GM12878 (cell line): ENCODE measurements at regions not wholly inside any gene's neighbourhood (a gene's known extent, or its start where the extent isn't known, plus 50 kb on each side); places are given as distances from the start of the nearest gene placed in this dataset.

Experiments used
- ATAC-seq: fragments of 200-7000 bp; cut with Tn5 transposase; 3 replicates; pipeline ENCODE4 v1.9.1; 2020; ENCODE audit warnings: mild to moderate bottlenecking, moderate library complexity
- BruUV-seq: library from RNA; stranded (reverse); fragments of 400-500 nt; replicated peaks from 2 replicates; lab custom pipeline; 2021; lab: Mats Ljungman, UMichigan
- CTCF ChIA-PET: fragments of 300-600 bp; sonication (Branson Sonifier 250); formaldehyde crosslinking; extraction: SDS; loops from one replicate; lab custom pipeline; 2021; ENCODE audit warnings: inconsistent platforms; lab: Yijun Ruan, JAX
- POLR2A ChIA-PET: fragments of 350-600 bp; formaldehyde crosslinking; extraction: SDS; loops from one replicate; lab custom pipeline; 2021; ENCODE audit warnings: inconsistent platforms; lab: Charles Lee
- RAD21 ChIA-PET: fragments of 300-600 bp; sonication (Branson Sonifier 250); formaldehyde crosslinking; loops from one replicate; lab custom pipeline; 2023; ENCODE audit warnings: antibody characterized with exemption; ENCODE audit not compliant: unreplicated experiment; lab: Charles Lee
- SMC1A ChIA-PET: fragments of 300-600 bp; sonication (Branson Sonifier 250); formaldehyde crosslinking; loops from one replicate; lab custom pipeline; 2023; ENCODE audit not compliant: unreplicated experiment, uncharacterized antibody; lab: Charles Lee
- DNase-seq: peaks from one replicate; pipeline ENCODE4 v3.0.0-alpha.2; 2011; ENCODE audit warnings: low read depth, low spot score
- FAIRE-seq: peaks from 3 replicates; lab custom pipeline; 2011; peaks lifted over from hg19 to GRCh38; lab: Jason Lieb, UNC
- H2AFZ ChIP-seq: 2 replicates; pipeline ENCODE4 v1.6.0; 2011; ENCODE audit warnings: low read depth, low read length, control low read depth; ENCODE audit not compliant: control insufficient read depth
- H3K27ac ChIP-seq: 2 replicates; pipeline ENCODE4 v1.5.1; 2011; ENCODE audit warnings: control low read depth; ENCODE audit not compliant: control insufficient read depth, insufficient read depth
- H3K27me3 ChIP-seq, 2 experiments: replicated peaks in 1 of 2; 2 replicates each; pipeline versions ENCODE4 v1.6.0 to v1.6.1; 2011; ENCODE audit warnings: low read length in 1 of 2; ENCODE audit not compliant: control insufficient read depth in 2 of 2, insufficient read depth in 2 of 2
- H3K36me3 ChIP-seq, 2 experiments: 2 replicates each; pipeline ENCODE4 v1.5.1; 2011; ENCODE audit warnings: low read length in 1 of 2; ENCODE audit not compliant: control insufficient read depth in 2 of 2, insufficient read depth in 2 of 2
- H3K4me1 ChIP-seq: 2 replicates; pipeline ENCODE4 v1.6.1; 2011; ENCODE audit warnings: mild to moderate bottlenecking, low read length, moderate library complexity, mixed read lengths; ENCODE audit not compliant: control insufficient read depth, insufficient read depth
- H3K4me2 ChIP-seq: 2 replicates; pipeline ENCODE4 v1.6.0; 2011; ENCODE audit warnings: control low read depth; ENCODE audit not compliant: control insufficient read depth, insufficient read depth
- H3K4me3 ChIP-seq: fragments of 200-600 bp; sonication (generic); 2 replicates; pipeline ENCODE4 v1.5.1; 2016
- H3K79me2 ChIP-seq: 2 replicates; pipeline ENCODE4 v1.6.0; 2011; ENCODE audit warnings: low read length; ENCODE audit not compliant: control insufficient read depth, insufficient read depth
- H3K9ac ChIP-seq: 2 replicates; pipeline ENCODE4 v1.8.0; 2011; ENCODE audit warnings: low read length, control low read depth, mixed read lengths; ENCODE audit not compliant: control insufficient read depth, insufficient read depth
- H3K9me3 ChIP-seq: replicated peaks from 3 replicates; pipeline ENCODE4 v1.5.1; 2011; ENCODE audit warnings: mild to moderate bottlenecking, low read length; ENCODE audit not compliant: control insufficient read depth, insufficient read depth
- H4K20me1 ChIP-seq: 2 replicates; pipeline ENCODE4 v1.6.0; 2011; ENCODE audit not compliant: control insufficient read depth, insufficient read depth
- ESRRA ChIP-seq: IDR thresholded peaks from 2 replicates; pipeline ENCODE4 v1.6.1; 2012; ENCODE audit warnings: mild to moderate bottlenecking, low read length, improper control_type of control experiment
- EZH2 ChIP-seq: IDR thresholded peaks from 2 replicates; pipeline ENCODE4 v1.6.1; 2012; ENCODE audit warnings: low read depth, mild to moderate bottlenecking, control low read depth, inconsistent platforms, low read length, borderline replicate concordance; ENCODE audit not compliant: control insufficient read depth
- FOXK2 ChIP-seq: fragments of 450-650 bp; IDR thresholded peaks from 2 replicates; pipeline ENCODE4 v1.6.1; 2017; ENCODE audit warnings: mild to moderate bottlenecking, moderate library complexity
- HDAC6 ChIP-seq: fragments of 200-600 bp; sonication (generic); IDR thresholded peaks from one replicate; pipeline ENCODE4 v1.8.0; 2017; ENCODE audit warnings: antibody characterized with exemption; ENCODE audit not compliant: unreplicated experiment
- JUND ChIP-seq: IDR thresholded peaks from 2 replicates; pipeline ENCODE4 v1.6.1; 2012; ENCODE audit warnings: low read depth, mild to moderate bottlenecking, low read length, improper control_type of control experiment, moderate library complexity
- MTA3 ChIP-seq: IDR thresholded peaks from 2 replicates; pipeline ENCODE4 v1.6.1; 2012; ENCODE audit warnings: low read length, inconsistent platforms, borderline replicate concordance
- NBN ChIP-seq: fragments of 450-650 bp; IDR thresholded peaks from 2 replicates; pipeline ENCODE4 v1.6.1; 2016
- NFXL1 ChIP-seq: fragments of 450-650 bp; IDR thresholded peaks from 2 replicates; pipeline ENCODE4 v1.6.1; 2017; ENCODE audit warnings: antibody characterized with exemption, mild to moderate bottlenecking, borderline replicate concordance
- NFYA ChIP-seq: IDR thresholded peaks from 2 replicates; pipeline ENCODE4 v1.6.1; 2011; ENCODE audit warnings: low read depth, mild to moderate bottlenecking, low read length, improper control_type of control experiment, borderline replicate concordance
- RUNX3 ChIP-seq: IDR thresholded peaks from 2 replicates; pipeline ENCODE4 v1.6.1; 2012; ENCODE audit warnings: low read length, inconsistent platforms
- SREBF2 ChIP-seq: IDR thresholded peaks from 2 replicates; pipeline ENCODE4 v1.6.1; 2012; ENCODE audit warnings: mild to moderate bottlenecking, low read length
- TCF12 ChIP-seq: IDR thresholded peaks from 2 replicates; pipeline ENCODE4 v1.6.1; 2011; ENCODE audit warnings: low read depth, mild to moderate bottlenecking, low read length
- ZNF274 ChIP-seq: IDR thresholded peaks from one replicate; pipeline ENCODE4 v1.8.0; 2011; ENCODE audit not compliant: insufficient read length, insufficient read depth
- WGBS: methylation state at CpG from one replicate; pipeline ENCODE4 v1.1.6; 2016; ENCODE audit warnings: low lambda C conversion rate; ENCODE audit not compliant: insufficient replicate concordance, insufficient coverage; ENCODE audit errors: missing lambda C conversion rate; 5-methylcytosine and 5-hydroxymethylcytosine counted together
- in situ Hi-C: fragments of 300-500 bp; cut with MboI; formaldehyde crosslinking; loops from 9 replicates; pipeline ENCODE4 v1.14.3; 2018; ENCODE audit warnings: mixed read lengths
- intact Hi-C: fragments of 100-400 bp; cut with micrococcal nuclease; formaldehyde crosslinking; loops from one replicate; pipeline ENCODE4 v1.14.2; 2022; ENCODE audit not compliant: unreplicated experiment
- TF ChIP-seq, protein P1 (sequence below): fragments of 450-650 bp; IDR thresholded peaks from 2 replicates; pipeline ENCODE4 v1.6.1; 2018; ENCODE audit warnings: borderline replicate concordance, mild to moderate bottlenecking; ENCODE audit not compliant: partially characterized antibody

DNA sequence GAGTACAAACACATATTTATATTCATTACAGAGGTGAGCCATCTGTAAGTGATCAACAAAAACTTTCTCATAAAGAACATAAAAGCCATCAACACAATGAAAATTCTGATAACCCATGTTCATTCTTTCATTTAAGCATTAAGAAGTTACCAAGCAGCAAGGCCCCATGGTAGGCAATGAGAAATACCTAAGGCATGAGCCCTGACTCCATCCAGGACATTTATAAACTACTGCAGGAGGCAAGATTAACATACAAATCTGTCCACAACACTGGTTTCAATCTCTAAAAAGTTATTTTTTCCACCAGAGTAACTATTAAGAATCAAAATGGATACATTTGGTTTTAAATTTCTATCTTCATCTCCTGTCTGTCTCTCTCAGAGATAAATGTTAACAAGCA, 76.1 kb downstream of the SIPA1L2 start:
- ATAC-seq (no peak), DNase-seq (no peak), FAIRE-seq (no peak)
- Histone ChIP-seq H3K27ac (no peak overlapping the region), H3K4me2 (no peak overlapping the region), H3K27me3 (peaks cover 3% of the 10 kb centered on the region in 2 experiments; a peak in 2 of 4 replicates), H3K9me3 (no peaks in the 10 kb centered on the region), H3K4me3 (no peak overlapping the region), H2AFZ (no peak overlapping the region), H3K9ac (no peak overlapping the region), H4K20me1 (no peaks in the 10 kb centered on the region), H3K36me3 (no peaks in the 10 kb centered on the region), H3K79me2 (no peaks in the 10 kb centered on the region), H3K4me1 (no peaks in the 10 kb centered on the region)
- ChIA-PET CTCF (no interaction called here), RAD21 (no interaction called here), POLR2A (no interaction called here), SMC1A (no interaction called here)
- no peak for TF ChIP-seq NFXL1
- TF ChIP-seq HDAC6: no peak
- TF ChIP-seq NBN: no peak
- TF ChIP-seq SREBF2: no peak
- intact Hi-C loops (no loop called here), in situ Hi-C loops (no loop called here)
- no TSS peak for BruUV-seq

DNA sequence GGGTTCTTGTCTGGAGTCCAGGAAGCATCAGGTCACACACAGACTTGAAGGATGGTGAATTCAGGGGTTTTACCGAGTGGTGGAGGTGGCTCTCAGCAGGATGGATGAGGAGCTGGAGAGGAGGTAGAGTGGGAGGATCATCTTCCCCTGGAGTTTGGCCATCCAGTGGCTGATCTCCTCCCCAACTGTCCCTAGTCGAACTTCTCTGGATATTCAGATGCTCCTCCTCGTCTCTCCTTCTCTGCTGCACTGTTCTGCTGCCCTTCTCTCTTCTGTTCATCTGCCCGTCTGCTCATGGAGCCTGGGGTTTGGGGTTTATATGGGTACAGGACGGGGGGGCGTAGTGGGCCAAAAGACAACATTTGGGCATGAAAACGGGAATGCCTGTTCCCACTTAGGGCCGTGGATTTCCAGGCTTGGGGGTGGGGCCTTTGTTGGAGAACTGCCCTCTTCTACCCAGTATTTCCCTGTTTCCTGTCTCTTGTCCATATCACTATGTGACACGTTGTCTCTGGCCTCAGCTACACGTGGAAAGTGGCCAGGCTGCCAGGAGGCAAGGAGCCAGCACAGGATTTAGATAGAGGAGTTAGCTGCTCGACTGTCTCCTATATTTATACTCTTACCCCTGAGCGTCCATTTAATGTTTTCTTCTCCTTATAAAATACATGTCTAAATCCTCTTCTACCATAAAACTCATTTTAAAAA, 76.7 kb downstream of the SIPA1L2 start:
- no peaks in the 10 kb centered on the region for H4K20me1 ChIP-seq
- CTCF ChIA-PET: no interaction called here
- WGBS: 17% methylated on average over 12 of the region's 12 CpGs
- H3K27me3 ChIP-seq: peaks cover 3% of the 10 kb centered on the region in 2 experiments; a peak in 2 of 4 replicates
- in situ Hi-C loops (no loop called here), intact Hi-C loops (no loop called here)
- H3K4me1 ChIP-seq: no peaks in the 10 kb centered on the region
- POLR2A ChIA-PET: no interaction called here
- no peaks in the 10 kb centered on the region for H3K9me3 ChIP-seq
- RAD21 ChIA-PET: no interaction called here
- H3K9ac ChIP-seq: no peak overlapping the region
- H2AFZ ChIP-seq: no peak overlapping the region
- FAIRE-seq (no peak), DNase-seq (no peak), ATAC-seq (no peak)
- H3K79me2 ChIP-seq: no peaks in the 10 kb centered on the region
- H3K4me3 ChIP-seq: no peak overlapping the region
- no peaks in the 10 kb centered on the region for H3K36me3 ChIP-seq
- H3K27ac ChIP-seq: no peak overlapping the region
- SMC1A ChIA-PET: no interaction called here
- no peak overlapping the region for H3K4me2 ChIP-seq
- no TSS peak for BruUV-seq
- TF ChIP-seq JUND (no peak), EZH2 (no peak), FOXK2 (no peak), ZNF274 (no peak), RUNX3 (no peak), ESRRA (no peak), MTA3 (no peak), TCF12 (no peak), NFYA (no peak)
- TF ChIP-seq, protein P1, sequence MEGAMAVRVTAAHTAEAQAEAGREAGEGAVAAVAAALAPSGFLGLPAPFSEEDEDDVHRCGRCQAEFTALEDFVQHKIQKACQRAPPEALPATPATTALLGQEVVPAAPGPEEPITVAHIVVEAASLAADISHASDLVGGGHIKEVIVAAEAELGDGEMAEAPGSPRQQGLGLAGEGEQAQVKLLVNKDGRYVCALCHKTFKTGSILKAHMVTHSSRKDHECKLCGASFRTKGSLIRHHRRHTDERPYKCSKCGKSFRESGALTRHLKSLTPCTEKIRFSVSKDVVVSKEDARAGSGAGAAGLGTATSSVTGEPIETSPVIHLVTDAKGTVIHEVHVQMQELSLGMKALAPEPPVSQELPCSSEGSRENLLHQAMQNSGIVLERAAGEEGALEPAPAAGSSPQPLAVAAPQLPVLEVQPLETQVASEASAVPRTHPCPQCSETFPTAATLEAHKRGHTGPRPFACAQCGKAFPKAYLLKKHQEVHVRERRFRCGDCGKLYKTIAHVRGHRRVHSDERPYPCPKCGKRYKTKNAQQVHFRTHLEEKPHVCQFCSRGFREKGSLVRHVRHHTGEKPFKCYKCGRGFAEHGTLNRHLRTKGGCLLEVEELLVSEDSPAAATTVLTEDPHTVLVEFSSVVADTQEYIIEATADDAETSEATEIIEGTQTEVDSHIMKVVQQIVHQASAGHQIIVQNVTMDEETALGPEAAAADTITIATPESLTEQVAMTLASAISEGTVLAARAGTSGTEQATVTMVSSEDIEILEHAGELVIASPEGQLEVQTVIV: no peak
